Keratinocyte (primary cell): ENCODE measurements at regions not wholly inside any gene's neighbourhood (a gene's known extent, or its start where the extent isn't known, plus 50 kb on each side); places are given as distances from the start of the nearest gene placed in this dataset.

Experiments
- DNase-seq: peaks from one replicate; pipeline ENCODE4 v3.0.0-alpha.2; 2011; ENCODE audit warnings: low read depth, missing footprints, low spot score
- FAIRE-seq: peaks from 2 replicates; lab custom pipeline; 2011; peaks lifted over from hg19 to GRCh38; lab: Jason Lieb, UNC
- H2AFZ ChIP-seq: 2 replicates; pipeline ENCODE4 v1.6.0; 2012; ENCODE audit warnings: low read length, control low read depth, inconsistent platforms; ENCODE audit not compliant: control insufficient read depth
- H3K27ac ChIP-seq: 2 replicates; pipeline ENCODE4 v1.5.1; 2011; ENCODE audit warnings: low read length; ENCODE audit not compliant: control insufficient read depth, insufficient read depth
- H3K27me3 ChIP-seq: 3 replicates; pipeline ENCODE4 v1.6.0; 2011; ENCODE audit warnings: low read length; ENCODE audit not compliant: control insufficient read depth, insufficient read depth; ENCODE audit errors: extremely low read depth
- H3K36me3 ChIP-seq, 2 experiments: 2 replicates in 1 of 2; 3 replicates in 1 of 2; pipeline ENCODE4 v1.5.1; 2011; ENCODE audit warnings: low read length in 2 of 2, mild to moderate bottlenecking in 1 of 2; ENCODE audit not compliant: control insufficient read depth in 2 of 2, insufficient read depth in 2 of 2; ENCODE audit errors: extremely low read depth in 1 of 2
- H3K4me1 ChIP-seq: 3 replicates; pipeline ENCODE4 v1.5.1; 2011; ENCODE audit warnings: low read length; ENCODE audit not compliant: control insufficient read depth, insufficient read depth; ENCODE audit errors: extremely low read depth
- H3K4me2 ChIP-seq: 3 replicates; pipeline ENCODE4 v1.6.0; 2011; ENCODE audit warnings: low read depth, low read length; ENCODE audit not compliant: control insufficient read depth, insufficient read depth; ENCODE audit errors: extremely low read depth
- H3K4me3 ChIP-seq, 3 experiments: fragments of 200-600 bp in 1 of 3; sonication (generic) in 1 of 3; 2 replicates in 2 of 3; 3 replicates in 1 of 3; pipeline ENCODE4 v1.5.1; 2011 to 2016; ENCODE audit warnings: low read length in 3 of 3, mild to moderate bottlenecking in 3 of 3, control low read depth in 2 of 3, inconsistent platforms in 1 of 3, low read depth in 1 of 3, mixed read lengths in 1 of 3, mixed run types in 1 of 3, moderate library complexity in 1 of 3; ENCODE audit not compliant: control insufficient read depth in 2 of 3, insufficient read depth in 2 of 3; ENCODE audit errors: extremely low read depth in 1 of 3
- H3K79me2 ChIP-seq: 2 replicates; pipeline ENCODE4 v1.6.0; 2012; ENCODE audit warnings: low read length; ENCODE audit not compliant: control insufficient read depth, insufficient read depth
- H3K9ac ChIP-seq: 3 replicates; pipeline ENCODE4 v1.6.0; 2011; ENCODE audit warnings: low read length; ENCODE audit not compliant: control insufficient read depth, insufficient read depth; ENCODE audit errors: extremely low read depth
- H3K9me1 ChIP-seq: 3 replicates; pipeline ENCODE4 v1.6.0; 2011; ENCODE audit warnings: low read length; ENCODE audit not compliant: control insufficient read depth, insufficient read depth; ENCODE audit errors: extremely low read depth
- H3K9me3 ChIP-seq: 2 replicates; pipeline ENCODE4 v1.5.1; 2012; ENCODE audit warnings: low read depth, low read length; ENCODE audit not compliant: control insufficient read depth
- H4K20me1 ChIP-seq: 3 replicates; pipeline ENCODE4 v1.6.0; 2011; ENCODE audit warnings: low read length; ENCODE audit not compliant: control insufficient read depth, insufficient read depth; ENCODE audit errors: extremely low read depth
- EZH2 ChIP-seq: IDR thresholded peaks from one replicate; pipeline ENCODE4 v1.6.1; 2012; ENCODE audit warnings: inconsistent platforms, mild to moderate bottlenecking, low read length, moderate library complexity
- dilution Hi-C: fragments of 300-500 bp; cut with MboI; formaldehyde crosslinking; loops from one replicate; pipeline ENCODE4 v1.7.0; 2020; ENCODE audit warnings: low sequenced_read_pairs; ENCODE audit not compliant: extremely low pct_ligation_motif_present
- TF ChIP-seq, protein P1 (sequence below), 3 experiments: IDR thresholded peaks in 1 of 3; conservative IDR thresholded peaks in 1 of 3; optimal IDR thresholded peaks in 1 of 3; 2 replicates in 2 of 3; 3 replicates in 1 of 3; pipeline versions ENCODE3 to v1.5.1; 2011; ENCODE audit warnings: low read length in 3 of 3, mild to moderate bottlenecking in 3 of 3, moderate library complexity in 2 of 3, control low read depth in 1 of 3, inconsistent platforms in 1 of 3; ENCODE audit not compliant: insufficient read depth in 2 of 3; ENCODE audit errors: extremely low read depth in 1 of 3

DNA sequence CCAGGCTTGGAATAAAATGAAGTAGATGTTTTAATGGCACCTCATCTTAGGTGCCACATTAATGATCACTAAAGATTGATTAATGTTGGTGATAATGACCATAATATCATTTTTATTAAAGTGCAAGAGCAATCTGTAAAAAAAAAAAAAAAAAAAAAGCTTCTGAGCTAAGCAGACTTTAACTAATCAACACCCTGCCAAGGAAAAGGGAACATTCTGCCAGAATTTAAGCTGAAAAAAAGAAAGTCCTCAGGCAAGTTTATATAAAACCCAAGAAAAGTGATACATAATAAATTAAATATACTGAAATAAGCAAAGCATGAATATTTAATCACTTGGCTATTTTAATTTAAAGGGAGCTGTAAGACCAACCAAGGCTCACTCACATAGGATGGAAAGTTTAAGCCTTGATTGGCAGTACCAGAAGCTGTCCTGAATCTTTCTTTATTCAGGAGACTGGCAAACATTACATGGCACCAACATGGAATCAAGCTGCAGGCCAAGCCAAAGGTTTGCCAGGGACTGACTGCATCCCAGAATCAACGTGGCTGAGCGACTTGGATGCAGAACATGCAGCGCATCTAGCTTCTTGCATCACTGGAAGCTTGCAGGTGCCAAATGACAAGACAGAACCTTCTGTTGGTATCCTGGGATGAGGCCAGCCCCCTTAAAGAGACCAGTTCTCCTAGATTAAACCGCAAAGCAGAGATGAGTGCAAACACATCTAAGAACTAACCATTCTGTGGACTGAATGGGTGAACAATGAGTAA lies 413.6 kb downstream of the ENC1 start:
- no peaks in the 10 kb centered on the region for H3K9me1 ChIP-seq
- H3K4me2 ChIP-seq: no peak overlapping the region
- FAIRE-seq: no peak
- DNase-seq: no peak
- no peaks in the 10 kb centered on the region for H4K20me1 ChIP-seq
- dilution Hi-C loops: no loop called here
- H3K79me2 ChIP-seq: no peaks in the 10 kb centered on the region
- no peaks in the 10 kb centered on the region for H3K36me3 ChIP-seq
- H3K4me1 ChIP-seq: peaks cover 7% of the 10 kb centered on the region
- peaks cover 2% of the 10 kb centered on the region for H3K9me3 ChIP-seq
- no peak overlapping the region for H3K4me3 ChIP-seq
- no peak overlapping the region for H3K27ac ChIP-seq
- TF ChIP-seq EZH2: no peak
- TF ChIP-seq, protein P1, sequence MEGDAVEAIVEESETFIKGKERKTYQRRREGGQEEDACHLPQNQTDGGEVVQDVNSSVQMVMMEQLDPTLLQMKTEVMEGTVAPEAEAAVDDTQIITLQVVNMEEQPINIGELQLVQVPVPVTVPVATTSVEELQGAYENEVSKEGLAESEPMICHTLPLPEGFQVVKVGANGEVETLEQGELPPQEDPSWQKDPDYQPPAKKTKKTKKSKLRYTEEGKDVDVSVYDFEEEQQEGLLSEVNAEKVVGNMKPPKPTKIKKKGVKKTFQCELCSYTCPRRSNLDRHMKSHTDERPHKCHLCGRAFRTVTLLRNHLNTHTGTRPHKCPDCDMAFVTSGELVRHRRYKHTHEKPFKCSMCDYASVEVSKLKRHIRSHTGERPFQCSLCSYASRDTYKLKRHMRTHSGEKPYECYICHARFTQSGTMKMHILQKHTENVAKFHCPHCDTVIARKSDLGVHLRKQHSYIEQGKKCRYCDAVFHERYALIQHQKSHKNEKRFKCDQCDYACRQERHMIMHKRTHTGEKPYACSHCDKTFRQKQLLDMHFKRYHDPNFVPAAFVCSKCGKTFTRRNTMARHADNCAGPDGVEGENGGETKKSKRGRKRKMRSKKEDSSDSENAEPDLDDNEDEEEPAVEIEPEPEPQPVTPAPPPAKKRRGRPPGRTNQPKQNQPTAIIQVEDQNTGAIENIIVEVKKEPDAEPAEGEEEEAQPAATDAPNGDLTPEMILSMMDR (optimal IDR thresholded peaks at IDR 0.05 in 1 of 3, IDR thresholded peaks at IDR 0.05 in 1 of 3, conservative IDR thresholded peaks at IDR 0.05 in 1 of 3; ENCODE audit: extremely low read depth in 1 of 3, insufficient read depth in 2 of 3, low read length in 3 of 3): no peak
- no peak overlapping the region for H3K9ac ChIP-seq
- no peaks in the 10 kb centered on the region for H3K27me3 ChIP-seq
- no peak overlapping the region for H2AFZ ChIP-seq

DNA sequence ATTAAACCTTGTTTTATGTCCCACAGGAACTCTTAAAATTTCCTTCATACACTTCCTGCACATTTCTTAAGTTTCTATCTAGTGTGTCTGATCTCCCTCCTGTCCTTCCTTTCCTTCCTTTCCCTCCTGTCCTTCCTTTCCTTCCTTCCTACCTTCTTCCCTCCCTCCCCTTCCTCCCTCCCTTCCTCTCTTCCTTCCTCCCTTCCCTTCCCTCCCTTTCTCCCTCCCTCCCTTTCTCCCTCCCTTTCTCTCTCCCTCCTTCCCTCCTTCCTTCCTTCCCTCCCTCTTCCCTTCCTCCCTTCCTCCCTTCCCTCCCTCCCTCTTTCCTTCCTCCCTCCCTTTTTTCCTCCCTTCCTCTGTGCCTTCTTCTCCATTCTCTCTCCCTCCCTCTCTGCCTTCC lies 414.9 kb downstream of the ENC1 start:
- dilution Hi-C loops: no loop called here
- Histone ChIP-seq H3K4me2 (no peak overlapping the region), H2AFZ (no peak overlapping the region), H3K79me2 (no peaks in the 10 kb centered on the region), H3K27me3 (no peaks in the 10 kb centered on the region), H3K4me1 (no peaks in the 10 kb centered on the region), H4K20me1 (no peaks in the 10 kb centered on the region), H3K9me3 (peaks cover 2% of the 10 kb centered on the region), H3K9me1 (no peaks in the 10 kb centered on the region), H3K9ac (no peak overlapping the region), H3K27ac (no peak overlapping the region), H3K4me3 (no peak overlapping the region), H3K36me3 (no peaks in the 10 kb centered on the region)
- FAIRE-seq (no peak), DNase-seq (no peak)
- TF ChIP-seq, protein P1 (optimal IDR thresholded peaks at IDR 0.05 in 1 of 3, IDR thresholded peaks at IDR 0.05 in 1 of 3, conservative IDR thresholded peaks at IDR 0.05 in 1 of 3; ENCODE audit: extremely low read depth in 1 of 3, insufficient read depth in 2 of 3, low read length in 3 of 3): no peak
- TF ChIP-seq EZH2: no peak
